SKM-1 (cell line): ENCODE measurements at regions not wholly inside any gene's neighbourhood (a gene's known extent, or its start where the extent isn't known, plus 50 kb on each side); places are given as distances from the start of the nearest gene placed in this dataset.
"Not testable (repeated sequence)": the region's sequence is repeated elsewhere in the genome, so short reads cannot be mapped to it uniquely, and the experiment has no call there.

Experiments
- DNase-seq: peaks from one replicate; lab custom pipeline; 2025; ENCODE audit not compliant: unreplicated experiment; lab: John Stamatoyannopoulos, UW

GRCh38 chr13:109336730-109337129, 449.7 kb downstream of the IRS2 start:
- DNase-seq, result no peak

- DNase-seq, result no peak
Measured at GRCh38 chr13:109333893-109334651, 452.3 kb downstream of the IRS2 start.

GRCh38 chr13:109332506-109333499, 453.6 kb downstream of the IRS2 start:
- DNase-seq, result no peak

- DNase-seq, result no peak
Measured at GRCh38 chr13:109331898-109332297, 454.5 kb downstream of the IRS2 start.

- DNase-seq, result no peak
Measured at GRCh38 chr13:109331011-109331433, 455.4 kb downstream of the IRS2 start.

- no peak for DNase-seq
Measured at GRCh38 chr13:109330123-109330522, 456.3 kb downstream of the IRS2 start.

GRCh38 chr13:109329175-109329574, 457.2 kb downstream of the IRS2 start:
- no peak for DNase-seq

- DNase-seq, result no peak
Measured at GRCh38 chr13:109326601-109327000, 459.8 kb downstream of the IRS2 start.

GRCh38 chr13:109323338-109323737, 463.0 kb downstream of the IRS2 start:
- no peak for DNase-seq

- no peak for DNase-seq
Measured at GRCh38 chr13:109318945-109319590, 467.3 kb downstream of the IRS2 start.

GRCh38 chr13:109315481-109315880, 470.9 kb downstream of the IRS2 start:
- no peak for DNase-seq

GRCh38 chr13:109314101-109314500, 472.3 kb downstream of the IRS2 start:
- DNase-seq, result no peak

- DNase-seq, result no peak
Measured at GRCh38 chr13:109312399-109312798, 474.0 kb downstream of the IRS2 start.

- not testable (repeated sequence) for DNase-seq
Measured at GRCh38 chr13:109311431-109311976, 474.9 kb downstream of the IRS2 start.

- no peak for DNase-seq
Measured at GRCh38 chr13:109309625-109310363, 476.6 kb downstream of the IRS2 start.

GRCh38 chr13:109307027-109307426, 479.4 kb downstream of the IRS2 start:
- DNase-seq, result no peak

GRCh38 chr13:109301726-109302125, 484.7 kb downstream of the IRS2 start:
- no peak for DNase-seq

GRCh38 chr13:109301276-109301675, 485.1 kb downstream of the IRS2 start:
- DNase-seq, result no peak

GRCh38 chr13:109297628-109298027, 488.8 kb downstream of the IRS2 start:
- no peak for DNase-seq

- no peak for DNase-seq
Measured at GRCh38 chr13:109293166-109293565, 493.2 kb downstream of the IRS2 start.
